ENCODE measurements at regions not wholly inside any gene's neighbourhood (a gene's known extent, or its start where the extent isn't known, plus 50 kb on each side); places are given as distances from the start of the nearest gene placed in this dataset.

DNA sequence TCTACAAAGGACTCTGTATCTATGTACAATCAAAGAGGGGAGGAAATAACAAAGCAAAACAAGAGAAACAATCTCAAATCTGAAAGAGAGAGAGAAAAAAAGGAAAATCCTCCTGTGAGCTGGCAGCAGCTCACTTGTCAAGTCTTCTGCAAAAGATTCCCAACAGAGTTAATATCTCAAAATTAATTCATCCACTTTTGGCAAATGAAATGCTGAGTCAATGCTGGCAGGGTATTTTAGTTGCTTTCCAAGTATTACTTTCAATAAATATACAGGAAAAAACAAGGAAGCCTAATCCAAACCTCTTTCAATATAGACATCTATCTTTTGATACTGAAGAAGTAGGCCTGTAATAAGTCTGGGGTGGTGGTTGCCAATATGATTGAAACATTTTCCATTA, 613.9 kb upstream of the NEGR1 start:
- FAIRE-seq (no peak), DNase-seq (ENCODE audit: insufficient read length, low spot score) (no peak)
- TF ChIP-seq CTCF (IDR thresholded peaks at IDR 0.05; ENCODE audit: insufficient read depth, missing control alignments): no peak

- DNase-seq (ENCODE audit: insufficient read length, low spot score) (no peak), FAIRE-seq (peak; percentile 75)
- TF ChIP-seq CTCF (IDR thresholded peaks at IDR 0.05; ENCODE audit: insufficient read depth, missing control alignments): no peak
Observed at GRCh38 chr1:72892461-72892860, 610.1 kb upstream of the NEGR1 start.

GRCh38 chr1:72891976-72892375, 609.6 kb upstream of the NEGR1 start:
- FAIRE-seq: peak; percentile 98
- TF ChIP-seq CTCF (IDR thresholded peaks at IDR 0.05; ENCODE audit: insufficient read depth, missing control alignments): no peak
- DNase-seq (ENCODE audit: insufficient read length, low spot score): no peak

- DNase-seq (ENCODE audit: insufficient read length, low spot score) (no peak), FAIRE-seq (no peak)
- no peak for TF ChIP-seq CTCF (IDR thresholded peaks at IDR 0.05; ENCODE audit: insufficient read depth, missing control alignments)
Observed at GRCh38 chr1:72885841-72886240, 603.5 kb upstream of the NEGR1 start.

DNA sequence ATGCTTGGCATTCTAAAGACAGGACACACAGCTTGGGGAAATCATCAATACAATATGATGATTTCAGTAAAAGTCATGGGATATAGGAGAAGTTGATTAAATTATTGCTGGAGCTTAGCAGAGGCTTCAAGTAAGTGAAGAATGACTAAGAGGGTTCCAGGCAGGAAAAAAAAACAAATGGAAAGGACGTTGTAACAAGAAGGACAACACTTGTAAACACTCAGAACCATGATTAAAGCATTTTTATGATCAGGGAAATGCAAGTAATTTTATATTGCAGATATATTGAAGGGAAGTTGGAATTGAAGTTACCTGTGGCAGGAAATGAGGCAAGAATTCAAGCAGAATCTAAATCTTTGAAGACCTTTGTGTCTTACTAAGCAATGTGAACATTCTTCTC, 602.7 kb upstream of the NEGR1 start:
- FAIRE-seq: no peak
- TF ChIP-seq CTCF (IDR thresholded peaks at IDR 0.05; ENCODE audit: insufficient read depth, missing control alignments): no peak
- no peak for DNase-seq (ENCODE audit: insufficient read length, low spot score)

GRCh38 chr1:72869873-72870272, 587.5 kb upstream of the NEGR1 start:
- DNase-seq (ENCODE audit: insufficient read length, low spot score): no peak
- TF ChIP-seq CTCF (IDR thresholded peaks at IDR 0.05; ENCODE audit: insufficient read depth, missing control alignments): no peak
- no peak for FAIRE-seq

GRCh38 chr1:72869441-72869840, 587.1 kb upstream of the NEGR1 start:
- no peak for DNase-seq (ENCODE audit: insufficient read length, low spot score)
- no peak for FAIRE-seq
- TF ChIP-seq CTCF (IDR thresholded peaks at IDR 0.05; ENCODE audit: insufficient read depth, missing control alignments): no peak
